ENCODE measurements at regions not wholly inside any gene's neighbourhood (a gene's known extent, or its start where the extent isn't known, plus 50 kb on each side); places are given as distances from the start of the nearest gene placed in this dataset.

- H3K9me3 ChIP-seq = no peaks in the 10 kb centered on the region
- WGBS, 4 donors = 59 to 98% (median 96%) methylated on average over 1 of the region's 1 CpG
- DNase-seq (no peak), ATAC-seq (no peak)
- H3K4me1 ChIP-seq = no peaks in the 10 kb centered on the region
- H3K27ac ChIP-seq = no peak overlapping the region
- no peak overlapping the region for H3K4me3 ChIP-seq
- intact Hi-C loops (cut with DNase I) = no loop called here
- no peaks in the 10 kb centered on the region for H3K36me3 ChIP-seq
- no peak for TF ChIP-seq POLR2A (IDR thresholded peaks at IDR 0.05)
- no peak for TF ChIP-seq CTCF (IDR thresholded peaks at IDR 0.05)
- no peaks in the 10 kb centered on the region for H3K27me3 ChIP-seq
Measured at GRCh38 chr1:83109692-83110091, 889.2 kb downstream of the TTLL7 start.

GRCh38 chr1:83104558-83104957 is 894.4 kb downstream of the TTLL7 start:
- H3K9me3 ChIP-seq = no peaks in the 10 kb centered on the region
- H3K27ac ChIP-seq = no peak overlapping the region
- no peak overlapping the region for H3K4me3 ChIP-seq
- DNase-seq (no peak), ATAC-seq (no peak)
- intact Hi-C loops (cut with DNase I) = no loop called here
- WGBS, 4 donors = 72 to 90% (median 84%) methylated on average over 2 of the region's 2 CpGs
- H3K27me3 ChIP-seq = no peaks in the 10 kb centered on the region
- no peaks in the 10 kb centered on the region for H3K4me1 ChIP-seq
- no peaks in the 10 kb centered on the region for H3K36me3 ChIP-seq
- TF ChIP-seq CTCF (IDR thresholded peaks at IDR 0.05) (no peak), POLR2A (IDR thresholded peaks at IDR 0.05) (no peak)

GRCh38 chr1:83103341-83103740 is 895.6 kb downstream of the TTLL7 start:
- Histone ChIP-seq H3K9me3 (no peaks in the 10 kb centered on the region), H3K27me3 (no peaks in the 10 kb centered on the region), H3K4me1 (no peaks in the 10 kb centered on the region), H3K4me3 (no peak overlapping the region), H3K27ac (no peak overlapping the region), H3K36me3 (no peaks in the 10 kb centered on the region)
- intact Hi-C loops (cut with DNase I) = no loop called here
- DNase-seq (no peak), ATAC-seq (no peak)
- 68 to 77% (median 73%) methylated on average over 2 of the region's 2 CpGs for WGBS, 4 donors
- TF ChIP-seq POLR2A (IDR thresholded peaks at IDR 0.05) (no peak), CTCF (IDR thresholded peaks at IDR 0.05) (no peak)

GRCh38 chr1:83102630-83103071 is 896.3 kb downstream of the TTLL7 start:
- Histone ChIP-seq H3K9me3 (no peaks in the 10 kb centered on the region), H3K27ac (no peak overlapping the region), H3K4me1 (no peaks in the 10 kb centered on the region), H3K36me3 (no peaks in the 10 kb centered on the region), H3K27me3 (no peaks in the 10 kb centered on the region), H3K4me3 (no peak overlapping the region)
- intact Hi-C loops (cut with DNase I) = no loop called here
- TF ChIP-seq POLR2A (IDR thresholded peaks at IDR 0.05) (no peak), CTCF (IDR thresholded peaks at IDR 0.05) (no peak)
- no peak for DNase-seq
- 65 to 76% (median 67%) methylated on average over 2 of the region's 2 CpGs for WGBS, 4 donors
- no peak for ATAC-seq
